Neural cell (in vitro differentiated cells): ENCODE measurements at regions not wholly inside any gene's neighbourhood (a gene's known extent, or its start where the extent isn't known, plus 50 kb on each side); places are given as distances from the start of the nearest gene placed in this dataset.

Experiments used
- H2AFZ ChIP-seq: fragments of 200-600, 300-800 bp; sonication (generic), shearing (Covaris generic); 2 replicates; pipeline ENCODE4 v1.6.0; 2014; ENCODE audit warnings: low read depth, mild to moderate bottlenecking, antibody characterized with exemption, low read length, moderate library complexity
- H3F3A ChIP-seq: fragments of 200-600 bp; shearing (Covaris generic); 2 replicates; pipeline ENCODE4 v1.6.1; 2016; ENCODE audit warnings: mild to moderate bottlenecking, moderate library complexity, mixed read lengths, antibody characterized with exemption, low read length; ENCODE audit not compliant: insufficient read depth, poor library complexity, severe bottlenecking
- H3K27ac ChIP-seq: fragments of 200-600, 300-800 bp; sonication (generic), shearing (Covaris generic); 2 replicates; pipeline ENCODE4 v1.5.1; 2014; ENCODE audit warnings: mild to moderate bottlenecking, low read length, moderate library complexity
- H3K27me3 ChIP-seq: fragments of 300-800, 200-600 bp; sonication (generic), shearing (Covaris generic); 2 replicates; pipeline ENCODE4 v1.6.0; 2014; ENCODE audit warnings: mild to moderate bottlenecking, low read depth, low read length, moderate library complexity; ENCODE audit not compliant: insufficient read depth
- H3K36me3 ChIP-seq: fragments of 300-800, 200-600 bp; sonication (generic), shearing (Covaris generic); 2 replicates; pipeline ENCODE4 v1.5.1; 2014; ENCODE audit warnings: mild to moderate bottlenecking, antibody characterized with exemption, low read length, moderate library complexity; ENCODE audit not compliant: insufficient read depth
- H3K4me2 ChIP-seq: fragments of 300-800, 200-600 bp; sonication (generic), shearing (Covaris generic); 2 replicates; pipeline ENCODE4 v1.6.0; 2014; ENCODE audit warnings: mild to moderate bottlenecking, low read length
- H3K4me3 ChIP-seq: fragments of 300-800, 200-600 bp; sonication (generic), shearing (Covaris generic); 2 replicates; pipeline ENCODE4 v1.5.1; 2014; ENCODE audit warnings: mild to moderate bottlenecking, low read length, moderate library complexity
- H3K79me2 ChIP-seq: fragments of 200-600 bp; shearing (Covaris generic); replicated peaks from 2 replicates; pipeline ENCODE4 v1.6.0; 2014; ENCODE audit warnings: mild to moderate bottlenecking, low read length, moderate library complexity; ENCODE audit not compliant: insufficient read depth
- H3K9ac ChIP-seq: fragments of 300-800, 200-600 bp; sonication (generic), shearing (Covaris generic); 2 replicates; pipeline ENCODE4 v1.6.1; 2016; ENCODE audit warnings: mild to moderate bottlenecking, low read length, mixed read lengths
- H3K9me2 ChIP-seq: fragments of 200-600 bp; shearing (Covaris generic); 2 replicates; pipeline ENCODE4 v1.6.1; 2016; ENCODE audit warnings: mild to moderate bottlenecking, low read length, mixed read lengths; ENCODE audit not compliant: insufficient read depth
- H3K9me3 ChIP-seq: fragments of 200-600, 300-800 bp; sonication (generic), shearing (Covaris generic); 2 replicates; pipeline ENCODE4 v1.6.1; 2016; ENCODE audit warnings: mild to moderate bottlenecking, mixed run types, low read length, moderate library complexity, mixed read lengths
- H4K20me1 ChIP-seq: fragments of 200-600 bp; shearing (Covaris generic); 2 replicates; pipeline ENCODE4 v1.6.1; 2016; ENCODE audit warnings: mild to moderate bottlenecking, mixed run types; ENCODE audit not compliant: insufficient read depth
- CTCF ChIP-seq: fragments of 450-650 bp; IDR thresholded peaks from 2 replicates; pipeline ENCODE4 v1.5.1; 2014; ENCODE audit warnings: antibody characterized with exemption, mild to moderate bottlenecking, moderate library complexity; ENCODE audit not compliant: poor library complexity, severe bottlenecking
- EP300 ChIP-seq: fragments of 450-650 bp; conservative IDR thresholded peaks from 2 replicates; pipeline ENCODE4 v1.6.1; 2014; ENCODE audit warnings: antibody characterized with exemption, mild to moderate bottlenecking, moderate library complexity; ENCODE audit not compliant: poor library complexity, severe bottlenecking
- EZH2 ChIP-seq: fragments of 200-600, 300-800 bp; shearing (Covaris generic), sonication (generic); IDR thresholded peaks from 2 replicates; pipeline ENCODE4 v1.6.1; 2014; ENCODE audit warnings: antibody characterized with exemption, low read length, borderline replicate concordance, mild to moderate bottlenecking; ENCODE audit not compliant: insufficient read depth, poor library complexity, severe bottlenecking
- MXI1 ChIP-seq: fragments of 450-650 bp; conservative IDR thresholded peaks from 2 replicates; pipeline ENCODE4 v1.6.1; 2014; ENCODE audit warnings: antibody characterized with exemption, mild to moderate bottlenecking; ENCODE audit not compliant: poor library complexity, severe bottlenecking
- POLR2AphosphoS5 ChIP-seq: IDR thresholded peaks from 2 replicates; pipeline ENCODE4 v1.6.1; 2012
- RAD21 ChIP-seq: fragments of 450-650 bp; conservative IDR thresholded peaks from 2 replicates; pipeline ENCODE4 v1.6.1; 2014; ENCODE audit warnings: antibody characterized with exemption, mild to moderate bottlenecking, moderate library complexity
- REST ChIP-seq: IDR thresholded peaks from 2 replicates; pipeline ENCODE4 v1.6.1; 2012; ENCODE audit warnings: borderline replicate concordance
- SMC3 ChIP-seq: fragments of 450-650 bp; conservative IDR thresholded peaks from 2 replicates; pipeline ENCODE4 v1.6.1; 2014; ENCODE audit warnings: antibody characterized with exemption, mild to moderate bottlenecking, moderate library complexity; ENCODE audit not compliant: poor library complexity
- TAF1 ChIP-seq: IDR thresholded peaks from 2 replicates; pipeline ENCODE4 v1.6.1; 2012; ENCODE audit warnings: low read depth

GRCh38 chr4:108345862-108346817, 177.4 kb upstream of the LEF1 start:
- Histone ChIP-seq H3K9me2 (no peaks in the 10 kb centered on the region), H3K79me2 (no peaks in the 10 kb centered on the region), H3K36me3 (no peaks in the 10 kb centered on the region), H3K4me2 (no peak overlapping the region), H3K9me3 (no peaks in the 10 kb centered on the region), H3F3A (no peaks in the 10 kb centered on the region), H3K4me3 (no peak overlapping the region), H2AFZ (no peak overlapping the region), H3K9ac (no peak overlapping the region), H4K20me1 (no peaks in the 10 kb centered on the region), H3K27me3 (no peaks in the 10 kb centered on the region), H3K27ac (no peak overlapping the region)
- TF ChIP-seq EZH2, result no peak
- TF ChIP-seq MXI1, result no peak
- no peak for TF ChIP-seq REST
- TF ChIP-seq CTCF, result no peak
- no peak for TF ChIP-seq TAF1
- TF ChIP-seq RAD21, result no peak
- TF ChIP-seq POLR2AphosphoS5, result no peak
- no peak for TF ChIP-seq EP300

- H3K9ac ChIP-seq, result no peak overlapping the region
- H2AFZ ChIP-seq, result no peak overlapping the region
- no peaks in the 10 kb centered on the region for H3F3A ChIP-seq
- H3K9me2 ChIP-seq, result no peaks in the 10 kb centered on the region
- no peak overlapping the region for H3K4me2 ChIP-seq
- no peak overlapping the region for H3K27ac ChIP-seq
- H3K27me3 ChIP-seq, result no peaks in the 10 kb centered on the region
- no peaks in the 10 kb centered on the region for H3K79me2 ChIP-seq
- no peak overlapping the region for H3K4me3 ChIP-seq
- no peaks in the 10 kb centered on the region for H4K20me1 ChIP-seq
- H3K9me3 ChIP-seq, result no peaks in the 10 kb centered on the region
- TF ChIP-seq TAF1, result no peak
- no peak for TF ChIP-seq REST
- no peak for TF ChIP-seq SMC3
- no peak for TF ChIP-seq MXI1
- TF ChIP-seq RAD21, result no peak
- TF ChIP-seq EP300, result no peak
- no peak for TF ChIP-seq POLR2AphosphoS5
- TF ChIP-seq CTCF, result no peak
- TF ChIP-seq EZH2, result no peak
- no peaks in the 10 kb centered on the region for H3K36me3 ChIP-seq
Observed at GRCh38 chr4:108342325-108342970, 173.7 kb upstream of the LEF1 start.
